HEK293 (cell line): ENCODE measurements at regions not wholly inside any gene's neighbourhood (a gene's known extent, or its start where the extent isn't known, plus 50 kb on each side); places are given as distances from the start of the nearest gene placed in this dataset.

Experiments
- CTCF ChIA-PET: fragments of 350-600 bp; formaldehyde crosslinking; extraction: SDS; loops from one replicate; lab custom pipeline; 2021; ENCODE audit warnings: antibody characterized with exemption; lab: Yijun Ruan, JAX
- POLR2A ChIA-PET: fragments of 300-600 bp; formaldehyde crosslinking; extraction: SDS; loops from one replicate; lab custom pipeline; 2020; ENCODE audit warnings: antibody characterized with exemption, inconsistent platforms; lab: Yijun Ruan, JAX
- H3K27ac ChIP-seq: fragments of 200-500 bp; sonication (Bioruptor generic); 2 replicates; pipeline ENCODE4 v1.5.1; 2014; ENCODE audit warnings: low read depth, low read length, control low read depth, inconsistent platforms; ENCODE audit errors: extremely low read depth
- H3K36me3 ChIP-seq, 2 experiments: fragments of 200-500 bp in 1 of 2; sonication (Bioruptor generic) in 1 of 2; 1 replicate in 1 of 2; 2 replicates in 1 of 2; pipeline ENCODE4 v1.5.1; 2014 to 2017; ENCODE audit warnings: inconsistent platforms in 2 of 2, low read length in 2 of 2; ENCODE audit not compliant: control insufficient read depth in 2 of 2, insufficient read depth in 1 of 2
- H3K4me1 ChIP-seq: fragments of 200-500 bp; sonication (Bioruptor generic); 2 replicates; pipeline ENCODE4 v1.5.1; 2014; ENCODE audit warnings: mild to moderate bottlenecking, low read length, inconsistent platforms; ENCODE audit not compliant: control insufficient read depth, insufficient read depth
- H3K4me3 ChIP-seq: 2 replicates; pipeline ENCODE4 v1.5.1; 2011; ENCODE audit warnings: low read depth, mild to moderate bottlenecking, control low read depth, low read length, moderate library complexity
- H3K9me3 ChIP-seq: fragments of 200-500 bp; sonication (Bioruptor generic); 2 replicates; pipeline ENCODE4 v1.5.1; 2014; ENCODE audit warnings: low read depth, low read length, inconsistent platforms; ENCODE audit not compliant: control insufficient read depth, insufficient read depth
- BCL11A ChIP-seq: fragments of 450-650 bp; formaldehyde crosslinking; IDR thresholded peaks from 2 replicates; pipeline ENCODE4 v1.5.1; 2016; ENCODE audit warnings: low read depth, missing biosample characterization, missing genetic modification characterization
- GLIS1 ChIP-seq: fragments of 450-650 bp; formaldehyde crosslinking; IDR thresholded peaks from 2 replicates; pipeline ENCODE4 v1.5.1; 2016; ENCODE audit warnings: missing biosample characterization, missing genetic modification characterization
- MYNN ChIP-seq: fragments of 450-650 bp; formaldehyde crosslinking; IDR thresholded peaks from 2 replicates; pipeline ENCODE4 v1.5.1; 2016; ENCODE audit warnings: missing biosample characterization, missing genetic modification characterization, borderline replicate concordance
- RBAK ChIP-seq: fragments of 450-650 bp; formaldehyde crosslinking; IDR thresholded peaks from 2 replicates; pipeline ENCODE4 v1.5.1; 2016; ENCODE audit warnings: missing biosample characterization, missing genetic modification characterization
- SETDB1 ChIP-seq: IDR thresholded peaks from one replicate; pipeline ENCODE4 v1.6.1; 2017; ENCODE audit warnings: mild to moderate bottlenecking, low read length, moderate library complexity, mixed read lengths; ENCODE audit not compliant: insufficient read length
- YY2 ChIP-seq: fragments of 450-650 bp; formaldehyde crosslinking; IDR thresholded peaks from 2 replicates; pipeline ENCODE4 v1.5.1; 2016; ENCODE audit warnings: missing biosample characterization, missing genetic modification characterization
- ZFHX2 ChIP-seq: fragments of 450-650 bp; formaldehyde crosslinking; conservative IDR thresholded peaks from 2 replicates; pipeline ENCODE4 v1.5.1; 2016; ENCODE audit warnings: missing biosample characterization, missing genetic modification characterization
- ZNF354C ChIP-seq: fragments of 450-650 bp; formaldehyde crosslinking; IDR thresholded peaks from 2 replicates; pipeline ENCODE4 v1.5.1; 2016; ENCODE audit warnings: missing biosample characterization, missing genetic modification characterization, low read depth, borderline replicate concordance
- ZNF391 ChIP-seq: fragments of 450-650 bp; formaldehyde crosslinking; IDR thresholded peaks from 2 replicates; pipeline ENCODE4 v1.5.1; 2016; ENCODE audit warnings: low read depth, missing biosample characterization, missing genetic modification characterization, borderline replicate concordance
- ZNF510 ChIP-seq: fragments of 450-650 bp; formaldehyde crosslinking; IDR thresholded peaks from 2 replicates; pipeline ENCODE4 v1.5.1; 2018; ENCODE audit warnings: mild to moderate bottlenecking, missing genetic modification characterization, missing biosample characterization; ENCODE audit not compliant: insufficient replicate concordance
- ZNF514 ChIP-seq: fragments of 450-650 bp; formaldehyde crosslinking; IDR thresholded peaks from 2 replicates; pipeline ENCODE4 v1.5.1; 2016; ENCODE audit warnings: missing biosample characterization, missing genetic modification characterization
- ZNF529 ChIP-seq: fragments of 450-650 bp; formaldehyde crosslinking; IDR thresholded peaks from 2 replicates; pipeline ENCODE4 v1.5.1; 2017; ENCODE audit warnings: missing genetic modification characterization, missing biosample characterization; ENCODE audit not compliant: insufficient replicate concordance
- ZNF629 ChIP-seq: fragments of 450-650 bp; formaldehyde crosslinking; IDR thresholded peaks from 2 replicates; pipeline ENCODE4 v1.5.1; 2017; ENCODE audit warnings: missing biosample characterization, missing genetic modification characterization
- ZNF670 ChIP-seq: fragments of 450-650 bp; formaldehyde crosslinking; IDR thresholded peaks from 2 replicates; pipeline ENCODE4 v1.5.1; 2016; ENCODE audit warnings: missing biosample characterization, missing genetic modification characterization, low read depth
- ZNF791 ChIP-seq: fragments of 450-650 bp; formaldehyde crosslinking; IDR thresholded peaks from 2 replicates; pipeline ENCODE4 v1.5.1; 2016; ENCODE audit warnings: missing biosample characterization, missing genetic modification characterization
- TF ChIP-seq, protein P1 (sequence below): fragments of 450-650 bp; formaldehyde crosslinking; IDR thresholded peaks from 2 replicates; pipeline ENCODE4 v1.5.1; 2016; ENCODE audit warnings: missing biosample characterization, missing genetic modification characterization
- TF ChIP-seq, protein P2 (sequence below): fragments of 450-650 bp; formaldehyde crosslinking; IDR thresholded peaks from 2 replicates; pipeline ENCODE4 v1.5.1; 2016; ENCODE audit warnings: missing biosample characterization, missing genetic modification characterization
- TF ChIP-seq, protein P3 (sequence below): fragments of 450-650 bp; formaldehyde crosslinking; IDR thresholded peaks from 2 replicates; pipeline ENCODE4 v1.5.0; 2017; ENCODE audit warnings: missing biosample characterization, missing genetic modification characterization, borderline replicate concordance
- TF ChIP-seq, protein P4 (sequence below): fragments of 450-650 bp; formaldehyde crosslinking; conservative IDR thresholded peaks from 2 replicates; pipeline ENCODE4 v1.5.1; 2016; ENCODE audit warnings: low read depth, missing biosample characterization, missing genetic modification characterization
- TF ChIP-seq, protein P5 (sequence below): fragments of 450-650 bp; formaldehyde crosslinking; IDR thresholded peaks from 2 replicates; pipeline ENCODE4; 2016; ENCODE audit warnings: missing biosample characterization, missing genetic modification characterization

DNA sequence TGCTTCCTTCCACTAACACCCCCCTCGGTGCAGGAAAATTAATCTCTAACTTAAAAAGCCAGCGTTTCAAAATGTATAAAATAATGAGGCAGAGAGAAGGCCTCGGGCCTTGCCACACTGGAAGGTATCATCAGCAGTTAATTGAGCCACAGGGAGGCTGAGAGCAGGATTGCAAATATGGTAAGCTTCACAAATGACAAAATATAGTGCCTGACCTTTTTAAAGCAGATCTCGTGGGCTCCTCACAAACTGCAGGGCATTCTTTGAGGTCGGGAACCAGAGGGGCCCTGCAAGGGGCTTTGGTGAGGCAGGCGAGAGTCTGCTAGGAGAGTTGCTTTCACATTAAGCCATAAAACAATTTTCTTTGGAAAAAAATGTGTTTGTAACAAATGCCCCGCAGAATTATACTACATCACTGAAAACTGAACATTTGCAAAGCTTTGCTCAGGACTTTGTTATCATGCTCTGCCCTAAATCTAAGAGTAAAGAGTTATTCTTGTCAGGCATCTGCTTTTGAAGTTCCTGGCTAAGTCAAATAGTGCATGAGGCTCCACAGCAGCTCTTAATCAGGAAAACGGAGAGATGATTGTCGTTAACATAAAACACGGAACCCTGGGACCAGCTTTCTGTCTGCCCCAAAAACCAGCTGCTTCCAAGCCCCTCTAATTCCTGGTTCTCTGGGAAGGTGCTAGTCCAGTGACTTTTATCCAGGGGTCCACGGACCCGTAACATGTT lies 61.4 kb upstream of the SYT13 start:
- ChIA-PET POLR2A (no interaction called here), CTCF (interaction anchor here (2.2 to 2.7 kb wide), 2 partner anchors 24 to 424 kb away, joined by 10 to 11 read pairs; no protein-coding TSS in a partner anchor)
- Histone ChIP-seq H3K27ac (no peak overlapping the region), H3K4me3 (no peak overlapping the region), H3K4me1 (no peaks in the 10 kb centered on the region), H3K9me3 (no peaks in the 10 kb centered on the region), H3K36me3 (no peaks in the 10 kb centered on the region)
- TF ChIP-seq ZNF391: no peak
- no peak for TF ChIP-seq SETDB1
- no peak for TF ChIP-seq ZNF629
- TF ChIP-seq, protein P1, sequence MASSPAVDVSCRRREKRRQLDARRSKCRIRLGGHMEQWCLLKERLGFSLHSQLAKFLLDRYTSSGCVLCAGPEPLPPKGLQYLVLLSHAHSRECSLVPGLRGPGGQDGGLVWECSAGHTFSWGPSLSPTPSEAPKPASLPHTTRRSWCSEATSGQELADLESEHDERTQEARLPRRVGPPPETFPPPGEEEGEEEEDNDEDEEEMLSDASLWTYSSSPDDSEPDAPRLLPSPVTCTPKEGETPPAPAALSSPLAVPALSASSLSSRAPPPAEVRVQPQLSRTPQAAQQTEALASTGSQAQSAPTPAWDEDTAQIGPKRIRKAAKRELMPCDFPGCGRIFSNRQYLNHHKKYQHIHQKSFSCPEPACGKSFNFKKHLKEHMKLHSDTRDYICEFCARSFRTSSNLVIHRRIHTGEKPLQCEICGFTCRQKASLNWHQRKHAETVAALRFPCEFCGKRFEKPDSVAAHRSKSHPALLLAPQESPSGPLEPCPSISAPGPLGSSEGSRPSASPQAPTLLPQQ (tag by site-specific recombination): no peak
- TF ChIP-seq RBAK (tag by site-specific recombination): no peak
- no peak for TF ChIP-seq MYNN (tag by site-specific recombination)
- no peak for TF ChIP-seq ZNF529 (tag by site-specific recombination)
- TF ChIP-seq ZNF791 (tag by site-specific recombination): no peak

DNA sequence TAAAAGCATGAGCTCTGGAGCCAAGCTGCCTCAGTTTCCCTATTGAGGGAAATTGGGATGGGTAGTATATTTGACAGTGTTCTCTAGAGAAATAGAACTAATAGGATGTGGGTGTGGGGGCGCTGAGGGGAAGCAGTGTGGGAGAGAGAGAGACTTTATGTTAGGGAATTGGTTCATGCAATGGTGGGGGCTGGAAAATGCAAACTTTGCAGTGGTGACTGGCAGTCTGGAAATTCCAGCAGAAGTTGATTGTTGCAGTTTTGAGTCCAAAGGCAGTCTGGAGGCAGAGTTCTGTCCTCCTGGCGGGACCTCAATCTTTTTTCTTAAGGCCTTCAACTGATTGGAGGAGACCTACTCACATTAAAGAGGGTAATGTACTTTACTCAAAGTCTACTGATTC lies 59.4 kb upstream of the SYT13 start:
- Histone ChIP-seq H3K36me3 (no peaks in the 10 kb centered on the region), H3K4me3 (no peak overlapping the region), H3K9me3 (no peaks in the 10 kb centered on the region), H3K27ac (no peak overlapping the region), H3K4me1 (no peaks in the 10 kb centered on the region)
- TF ChIP-seq ZFHX2 (peak; percentile 29), YY2 (no peak), ZNF510 (no peak)
- POLR2A ChIA-PET: no interaction called here
- CTCF ChIA-PET: interaction anchor here (0.6 to 1.8 kb wide), 3 partner anchors 258 to 426 kb away, joined by 4 to 6 read pairs (median 4); no protein-coding TSS in a partner anchor

DNA sequence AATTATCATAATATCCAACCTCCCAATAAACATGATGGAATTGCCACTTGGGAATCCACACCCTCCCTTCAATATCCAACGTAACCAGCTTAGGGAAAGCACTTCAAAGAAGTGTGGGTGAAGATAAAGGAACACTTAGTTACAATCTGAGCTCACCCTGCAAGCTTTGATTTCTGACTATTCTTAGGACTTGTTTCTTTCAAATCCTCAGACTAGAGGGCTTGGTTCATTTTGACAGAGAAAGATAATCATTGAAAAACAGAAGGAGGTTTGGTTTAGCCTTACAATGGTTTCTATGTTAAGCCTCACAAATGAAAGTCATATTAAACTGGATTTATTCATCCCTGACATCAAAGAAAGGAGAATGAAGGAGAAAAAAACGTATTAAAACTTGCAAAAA lies 57.9 kb upstream of the SYT13 start:
- Histone ChIP-seq H3K9me3 (no peaks in the 10 kb centered on the region), H3K4me3 (no peak overlapping the region), H3K36me3 (no peaks in the 10 kb centered on the region), H3K4me1 (no peaks in the 10 kb centered on the region), H3K27ac (no peak overlapping the region)
- POLR2A ChIA-PET: no interaction called here
- CTCF ChIA-PET: interaction anchor here (0.7 to 1.5 kb wide), 3 partner anchors 126 to 428 kb away, joined by 3 to 6 read pairs (median 3); no protein-coding TSS in a partner anchor
- TF ChIP-seq ZNF670 (tag by site-specific recombination) (no peak), ZNF791 (tag by site-specific recombination) (no peak), GLIS1 (tag by site-specific recombination) (no peak), BCL11A (no peak), ZNF354C (tag by site-specific recombination) (no peak), ZNF514 (tag by site-specific recombination) (no peak)
- TF ChIP-seq, protein P2, sequence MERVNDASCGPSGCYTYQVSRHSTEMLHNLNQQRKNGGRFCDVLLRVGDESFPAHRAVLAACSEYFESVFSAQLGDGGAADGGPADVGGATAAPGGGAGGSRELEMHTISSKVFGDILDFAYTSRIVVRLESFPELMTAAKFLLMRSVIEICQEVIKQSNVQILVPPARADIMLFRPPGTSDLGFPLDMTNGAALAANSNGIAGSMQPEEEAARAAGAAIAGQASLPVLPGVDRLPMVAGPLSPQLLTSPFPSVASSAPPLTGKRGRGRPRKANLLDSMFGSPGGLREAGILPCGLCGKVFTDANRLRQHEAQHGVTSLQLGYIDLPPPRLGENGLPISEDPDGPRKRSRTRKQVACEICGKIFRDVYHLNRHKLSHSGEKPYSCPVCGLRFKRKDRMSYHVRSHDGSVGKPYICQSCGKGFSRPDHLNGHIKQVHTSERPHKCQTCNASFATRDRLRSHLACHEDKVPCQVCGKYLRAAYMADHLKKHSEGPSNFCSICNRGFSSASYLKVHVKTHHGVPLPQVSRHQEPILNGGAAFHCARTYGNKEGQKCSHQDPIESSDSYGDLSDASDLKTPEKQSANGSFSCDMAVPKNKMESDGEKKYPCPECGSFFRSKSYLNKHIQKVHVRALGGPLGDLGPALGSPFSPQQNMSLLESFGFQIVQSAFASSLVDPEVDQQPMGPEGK: no peak
- TF ChIP-seq, protein P3, sequence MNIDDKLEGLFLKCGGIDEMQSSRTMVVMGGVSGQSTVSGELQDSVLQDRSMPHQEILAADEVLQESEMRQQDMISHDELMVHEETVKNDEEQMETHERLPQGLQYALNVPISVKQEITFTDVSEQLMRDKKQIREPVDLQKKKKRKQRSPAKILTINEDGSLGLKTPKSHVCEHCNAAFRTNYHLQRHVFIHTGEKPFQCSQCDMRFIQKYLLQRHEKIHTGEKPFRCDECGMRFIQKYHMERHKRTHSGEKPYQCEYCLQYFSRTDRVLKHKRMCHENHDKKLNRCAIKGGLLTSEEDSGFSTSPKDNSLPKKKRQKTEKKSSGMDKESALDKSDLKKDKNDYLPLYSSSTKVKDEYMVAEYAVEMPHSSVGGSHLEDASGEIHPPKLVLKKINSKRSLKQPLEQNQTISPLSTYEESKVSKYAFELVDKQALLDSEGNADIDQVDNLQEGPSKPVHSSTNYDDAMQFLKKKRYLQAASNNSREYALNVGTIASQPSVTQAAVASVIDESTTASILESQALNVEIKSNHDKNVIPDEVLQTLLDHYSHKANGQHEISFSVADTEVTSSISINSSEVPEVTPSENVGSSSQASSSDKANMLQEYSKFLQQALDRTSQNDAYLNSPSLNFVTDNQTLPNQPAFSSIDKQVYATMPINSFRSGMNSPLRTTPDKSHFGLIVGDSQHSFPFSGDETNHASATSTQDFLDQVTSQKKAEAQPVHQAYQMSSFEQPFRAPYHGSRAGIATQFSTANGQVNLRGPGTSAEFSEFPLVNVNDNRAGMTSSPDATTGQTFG: no peak
- TF ChIP-seq, protein P4, sequence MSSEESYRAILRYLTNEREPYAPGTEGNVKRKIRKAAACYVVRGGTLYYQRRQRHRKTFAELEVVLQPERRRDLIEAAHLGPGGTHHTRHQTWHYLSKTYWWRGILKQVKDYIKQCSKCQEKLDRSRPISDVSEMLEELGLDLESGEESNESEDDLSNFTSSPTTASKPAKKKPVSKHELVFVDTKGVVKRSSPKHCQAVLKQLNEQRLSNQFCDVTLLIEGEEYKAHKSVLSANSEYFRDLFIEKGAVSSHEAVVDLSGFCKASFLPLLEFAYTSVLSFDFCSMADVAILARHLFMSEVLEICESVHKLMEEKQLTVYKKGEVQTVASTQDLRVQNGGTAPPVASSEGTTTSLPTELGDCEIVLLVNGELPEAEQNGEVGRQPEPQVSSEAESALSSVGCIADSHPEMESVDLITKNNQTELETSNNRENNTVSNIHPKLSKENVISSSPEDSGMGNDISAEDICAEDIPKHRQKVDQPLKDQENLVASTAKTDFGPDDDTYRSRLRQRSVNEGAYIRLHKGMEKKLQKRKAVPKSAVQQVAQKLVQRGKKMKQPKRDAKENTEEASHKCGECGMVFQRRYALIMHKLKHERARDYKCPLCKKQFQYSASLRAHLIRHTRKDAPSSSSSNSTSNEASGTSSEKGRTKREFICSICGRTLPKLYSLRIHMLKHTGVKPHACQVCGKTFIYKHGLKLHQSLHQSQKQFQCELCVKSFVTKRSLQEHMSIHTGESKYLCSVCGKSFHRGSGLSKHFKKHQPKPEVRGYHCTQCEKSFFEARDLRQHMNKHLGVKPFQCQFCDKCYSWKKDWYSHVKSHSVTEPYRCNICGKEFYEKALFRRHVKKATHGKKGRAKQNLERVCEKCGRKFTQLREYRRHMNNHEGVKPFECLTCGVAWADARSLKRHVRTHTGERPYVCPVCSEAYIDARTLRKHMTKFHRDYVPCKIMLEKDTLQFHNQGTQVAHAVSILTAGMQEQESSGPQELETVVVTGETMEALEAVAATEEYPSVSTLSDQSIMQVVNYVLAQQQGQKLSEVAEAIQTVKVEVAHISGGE (tag by site-specific recombination): no peak
- TF ChIP-seq, protein P5, sequence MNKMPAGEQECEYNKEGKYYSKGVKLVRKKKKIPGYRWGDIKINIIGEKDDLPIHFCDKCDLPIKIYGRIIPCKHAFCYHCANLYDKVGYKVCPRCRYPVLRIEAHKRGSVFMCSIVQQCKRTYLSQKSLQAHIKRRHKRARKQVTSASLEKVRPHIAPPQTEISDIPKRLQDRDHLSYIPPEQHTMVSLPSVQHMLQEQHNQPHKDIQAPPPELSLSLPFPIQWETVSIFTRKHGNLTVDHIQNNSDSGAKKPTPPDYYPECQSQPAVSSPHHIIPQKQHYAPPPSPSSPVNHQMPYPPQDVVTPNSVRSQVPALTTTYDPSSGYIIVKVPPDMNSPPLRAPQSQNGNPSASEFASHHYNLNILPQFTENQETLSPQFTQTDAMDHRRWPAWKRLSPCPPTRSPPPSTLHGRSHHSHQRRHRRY: no peak
